ENCODE measurements at regions not wholly inside any gene's neighbourhood (a gene's known extent, or its start where the extent isn't known, plus 50 kb on each side); places are given as distances from the start of the nearest gene placed in this dataset.

GRCh38 chrX:34874763-34875162 lies 67.8 kb upstream of the FAM47B start:
- no peak for DNase-seq
- Mint-ChIP-seq H3K36me3 (ENCODE audit: low read depth) (no peaks in the 10 kb centered on the region), H3K4me1 (no peaks in the 10 kb centered on the region), H3K27ac (no peak overlapping the region), H3K9me3 (peaks cover 19% of the 10 kb centered on the region), H3K27me3 (ENCODE audit: low read depth, poor library complexity) (no peaks in the 10 kb centered on the region), H3K4me3 (no peak overlapping the region)
- TF ChIP-seq CTCF (IDR thresholded peaks at IDR 0.05), result no peak

GRCh38 chrX:34875204-34875603 lies 67.4 kb upstream of the FAM47B start:
- Mint-ChIP-seq H3K27ac (no peak overlapping the region), H3K4me1 (no peaks in the 10 kb centered on the region), H3K9me3 (peaks cover 15% of the 10 kb centered on the region), H3K36me3 (ENCODE audit: low read depth) (no peaks in the 10 kb centered on the region), H3K4me3 (no peak overlapping the region), H3K27me3 (ENCODE audit: low read depth, poor library complexity) (no peaks in the 10 kb centered on the region)
- TF ChIP-seq CTCF (IDR thresholded peaks at IDR 0.05), result no peak
- DNase-seq, result no peak

- DNase-seq, result no peak
- no peak for TF ChIP-seq CTCF (IDR thresholded peaks at IDR 0.05)
- H3K27ac Mint-ChIP-seq, result no peak overlapping the region
- H3K36me3 Mint-ChIP-seq (ENCODE audit: low read depth), result no peaks in the 10 kb centered on the region
- H3K4me3 Mint-ChIP-seq, result no peak overlapping the region
- no peaks in the 10 kb centered on the region for H3K27me3 Mint-ChIP-seq (ENCODE audit: low read depth, poor library complexity)
- no peaks in the 10 kb centered on the region for H3K4me1 Mint-ChIP-seq
- no peaks in the 10 kb centered on the region for H3K9me3 Mint-ChIP-seq
These were observed 65.2 kb upstream of the FAM47B start for GRCh38 chrX:34877436-34877835.

- no peak overlapping the region for H3K27ac Mint-ChIP-seq
- H3K4me1 Mint-ChIP-seq, result no peaks in the 10 kb centered on the region
- no peak for DNase-seq
- no peaks in the 10 kb centered on the region for H3K36me3 Mint-ChIP-seq (ENCODE audit: low read depth)
- TF ChIP-seq CTCF (IDR thresholded peaks at IDR 0.05), result no peak
- H3K27me3 Mint-ChIP-seq (ENCODE audit: low read depth, poor library complexity), result no peaks in the 10 kb centered on the region
- no peak overlapping the region for H3K4me3 Mint-ChIP-seq
- no peaks in the 10 kb centered on the region for H3K9me3 Mint-ChIP-seq
These were observed 63.2 kb upstream of the FAM47B start for GRCh38 chrX:34879346-34879745.

- H3K4me1 Mint-ChIP-seq, result no peaks in the 10 kb centered on the region
These were observed 62.7 kb upstream of the FAM47B start for GRCh38 chrX:34879886-34880285.

More at GRCh38 chrX:34879886-34880285, 62.7 kb upstream of the FAM47B start:
- Mint-ChIP-seq H3K27ac (no peak overlapping the region), H3K4me3 (no peak overlapping the region), H3K27me3 (ENCODE audit: low read depth, poor library complexity) (no peaks in the 10 kb centered on the region), H3K36me3 (ENCODE audit: low read depth) (no peaks in the 10 kb centered on the region), H3K9me3 (no peaks in the 10 kb centered on the region)
- DNase-seq, result no peak
- TF ChIP-seq CTCF (IDR thresholded peaks at IDR 0.05), result no peak

All from nephron progenitor cell (in vitro differentiated cells).